Activated naive CD4-positive, alpha-beta T cell treated with anti-CD3 and anti-CD28 coated beads, Interleukin-2, amount 10 ng/mL, durations not matched to agents 7 days and 5 days (primary cell): ENCODE measurements at regions not wholly inside any gene's neighbourhood (a gene's known extent, or its start where the extent isn't known, plus 50 kb on each side); places are given as distances from the start of the nearest gene placed in this dataset.

ENCODE experiments used
- CTCF ChIA-PET: fragments of 350-600 bp; sonication (Branson Sonifier 250); formaldehyde crosslinking; loops from one replicate; lab custom pipeline; 2021; ENCODE audit warnings: antibody characterized with exemption; lab: Charles Lee
- DNase-seq: peaks from one replicate; pipeline ENCODE4 v3.0.0-alpha.2; 2020
- H3K27ac Mint-ChIP-seq: one replicate; pipeline ENCODE4 v1.8.0; 2021; ENCODE audit warnings: mild to moderate bottlenecking, moderate library complexity, mixed read lengths
- H3K27me3 Mint-ChIP-seq: one replicate; pipeline ENCODE4 v1.8.0; 2021; ENCODE audit warnings: mild to moderate bottlenecking, mixed read lengths
- H3K36me3 Mint-ChIP-seq: one replicate; pipeline ENCODE4 v1.8.0; 2021; ENCODE audit warnings: mixed read lengths
- H3K4me1 Mint-ChIP-seq: one replicate; pipeline ENCODE4 v1.8.0; 2021; ENCODE audit warnings: mixed read lengths
- H3K4me3 Mint-ChIP-seq: one replicate; pipeline ENCODE4 v1.8.0; 2021; ENCODE audit warnings: mild to moderate bottlenecking, moderate library complexity, mixed read lengths
- H3K9me3 Mint-ChIP-seq: one replicate; pipeline ENCODE4 v1.8.0; 2021; ENCODE audit warnings: mixed read lengths

GRCh38 chr5:156258934-156259333 lies 68.0 kb upstream of the SGCD start:
- Mint-ChIP-seq H3K4me1 (no peaks in the 10 kb centered on the region), H3K27me3 (no peaks in the 10 kb centered on the region), H3K27ac (no peak overlapping the region), H3K9me3 (no peaks in the 10 kb centered on the region), H3K36me3 (no peaks in the 10 kb centered on the region), H3K4me3 (no peak overlapping the region)
- DNase-seq = no peak
- CTCF ChIA-PET = no interaction called here

GRCh38 chr5:156259618-156260017 lies 67.3 kb upstream of the SGCD start:
- no peak overlapping the region for H3K4me3 Mint-ChIP-seq
- H3K36me3 Mint-ChIP-seq = no peaks in the 10 kb centered on the region
- DNase-seq = no peak
- H3K4me1 Mint-ChIP-seq = no peaks in the 10 kb centered on the region
- H3K9me3 Mint-ChIP-seq = no peaks in the 10 kb centered on the region
- CTCF ChIA-PET = no interaction called here
- no peak overlapping the region for H3K27ac Mint-ChIP-seq
- H3K27me3 Mint-ChIP-seq = no peaks in the 10 kb centered on the region

- DNase-seq = no peak
- CTCF ChIA-PET = interaction anchor here (0.6 kb wide), 1 partner anchor 689 kb away, joined by 3 read pairs; no protein-coding TSS in a partner anchor
- H3K4me3 Mint-ChIP-seq = no peak overlapping the region
- H3K27me3 Mint-ChIP-seq = no peaks in the 10 kb centered on the region
- H3K27ac Mint-ChIP-seq = no peak overlapping the region
- no peaks in the 10 kb centered on the region for H3K4me1 Mint-ChIP-seq
- no peaks in the 10 kb centered on the region for H3K36me3 Mint-ChIP-seq
- no peaks in the 10 kb centered on the region for H3K9me3 Mint-ChIP-seq
Observed at GRCh38 chr5:156261275-156261939, 65.6 kb upstream of the SGCD start.

- CTCF ChIA-PET = no interaction called here
- no peak overlapping the region for H3K4me3 Mint-ChIP-seq
- no peaks in the 10 kb centered on the region for H3K36me3 Mint-ChIP-seq
- no peaks in the 10 kb centered on the region for H3K4me1 Mint-ChIP-seq
- H3K27ac Mint-ChIP-seq = no peak overlapping the region
- peaks cover 6% of the 10 kb centered on the region for H3K9me3 Mint-ChIP-seq
- H3K27me3 Mint-ChIP-seq = no peaks in the 10 kb centered on the region
- DNase-seq = no peak
Observed at GRCh38 chr5:156271569-156271968, 55.4 kb upstream of the SGCD start.

GRCh38 chr5:156272139-156272538 lies 54.8 kb upstream of the SGCD start:
- Mint-ChIP-seq H3K4me3 (no peak overlapping the region), H3K36me3 (no peaks in the 10 kb centered on the region), H3K9me3 (peaks cover 6% of the 10 kb centered on the region), H3K27ac (no peak overlapping the region), H3K4me1 (no peaks in the 10 kb centered on the region), H3K27me3 (no peaks in the 10 kb centered on the region)
- no peak for DNase-seq
- CTCF ChIA-PET = no interaction called here

- Mint-ChIP-seq H3K27me3 (no peaks in the 10 kb centered on the region), H3K4me3 (no peak overlapping the region), H3K9me3 (peaks cover 6% of the 10 kb centered on the region), H3K36me3 (no peaks in the 10 kb centered on the region), H3K4me1 (no peaks in the 10 kb centered on the region), H3K27ac (no peak overlapping the region)
- DNase-seq = no peak
- CTCF ChIA-PET = no interaction called here
Observed at GRCh38 chr5:156273325-156273724, 53.6 kb upstream of the SGCD start.

GRCh38 chr5:156274453-156274852 lies 52.5 kb upstream of the SGCD start:
- Mint-ChIP-seq H3K4me3 (no peak overlapping the region), H3K36me3 (no peaks in the 10 kb centered on the region), H3K9me3 (peaks cover 6% of the 10 kb centered on the region), H3K27me3 (no peaks in the 10 kb centered on the region), H3K4me1 (no peaks in the 10 kb centered on the region), H3K27ac (no peak overlapping the region)
- DNase-seq = no peak
- CTCF ChIA-PET = no interaction called here
